CD4-positive, alpha-beta T cell treated with Interferon alpha-2 for 1 hour (primary cell): ENCODE measurements at regions not wholly inside any gene's neighbourhood (a gene's known extent, or its start where the extent isn't known, plus 50 kb on each side); places are given as distances from the start of the nearest gene placed in this dataset.

Experiments
- DNase-seq, 2 donors: peaks; one replicate each; pipeline ENCODE4 v3.0.0-alpha.2; 2020 to 2022

DNA sequence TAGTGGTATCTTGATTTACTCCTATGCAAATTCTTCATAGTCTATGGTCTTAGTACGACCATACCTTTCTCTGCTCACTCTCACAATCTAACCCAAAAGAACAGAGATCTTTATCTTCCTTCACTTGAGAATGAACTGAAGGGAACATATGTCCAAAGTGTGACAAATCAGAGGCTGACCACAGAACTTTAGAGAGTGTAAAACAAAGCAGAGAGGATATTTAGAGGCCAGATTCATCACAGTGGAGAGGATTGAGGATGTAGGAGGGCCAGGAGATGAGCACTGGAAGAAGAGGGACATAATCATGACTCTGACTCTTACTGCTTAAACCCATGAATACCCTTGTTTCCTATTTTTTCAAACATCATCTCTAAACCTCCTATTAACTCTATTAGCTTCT is 935.3 kb upstream of the PHF14 start:
- DNase-seq: no peak

DNA sequence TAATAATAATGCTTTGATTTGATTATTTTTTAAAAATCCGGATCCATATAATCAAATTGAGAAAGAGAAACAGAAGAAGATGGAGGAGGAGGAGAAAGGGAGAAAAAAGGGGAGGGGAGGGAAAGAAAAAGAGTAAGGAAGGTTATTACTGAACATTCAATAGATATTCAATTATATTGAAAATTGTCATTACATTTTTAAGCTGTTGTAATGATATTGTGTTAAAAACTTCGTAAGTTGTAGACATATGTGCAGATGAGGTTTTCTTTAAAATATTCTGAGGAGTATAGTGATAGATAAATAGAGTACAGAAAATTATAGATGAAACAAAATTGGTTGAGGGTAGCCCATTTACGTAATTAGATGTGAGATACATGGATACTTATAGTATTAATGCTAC is 933.0 kb upstream of the PHF14 start:
- no peak for DNase-seq

DNA sequence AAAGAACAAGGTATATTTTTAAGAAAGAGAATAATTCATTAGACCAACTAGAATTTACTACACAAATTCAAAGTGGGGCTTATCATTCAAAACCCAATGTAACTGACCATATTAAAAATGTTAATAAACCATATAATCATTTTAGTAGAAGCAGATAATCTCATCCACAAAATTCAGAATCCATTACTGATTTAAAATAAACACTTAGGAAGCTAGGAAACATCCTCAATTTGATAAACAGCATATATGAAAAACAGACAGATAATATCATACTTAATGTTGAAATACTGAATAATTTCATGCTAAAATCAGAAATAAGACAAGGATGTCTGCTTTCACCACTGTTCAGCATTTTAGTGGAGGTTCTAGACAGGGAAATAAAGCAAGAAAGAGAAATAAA is 902.8 kb upstream of the PHF14 start:
- DNase-seq: no peak

DNA sequence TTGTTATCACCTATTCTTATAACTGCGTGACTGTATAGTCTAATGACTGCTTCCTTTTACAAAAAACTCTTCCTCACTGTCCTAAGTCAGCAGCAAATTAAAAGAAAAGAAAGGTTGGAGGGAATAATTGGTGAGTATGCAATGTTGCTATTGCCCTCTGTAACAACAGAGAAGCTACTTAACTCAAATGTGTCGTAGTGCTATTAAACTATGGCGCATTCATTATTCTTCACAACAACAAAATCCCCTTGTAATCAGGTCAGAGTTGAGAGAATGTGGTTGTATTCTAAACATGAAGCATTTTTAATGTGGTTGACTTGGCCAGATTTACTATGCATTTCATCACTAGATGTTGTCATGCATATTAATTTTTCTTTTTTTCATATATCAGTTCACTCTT is 897.8 kb upstream of the PHF14 start:
- DNase-seq: no peak

DNA sequence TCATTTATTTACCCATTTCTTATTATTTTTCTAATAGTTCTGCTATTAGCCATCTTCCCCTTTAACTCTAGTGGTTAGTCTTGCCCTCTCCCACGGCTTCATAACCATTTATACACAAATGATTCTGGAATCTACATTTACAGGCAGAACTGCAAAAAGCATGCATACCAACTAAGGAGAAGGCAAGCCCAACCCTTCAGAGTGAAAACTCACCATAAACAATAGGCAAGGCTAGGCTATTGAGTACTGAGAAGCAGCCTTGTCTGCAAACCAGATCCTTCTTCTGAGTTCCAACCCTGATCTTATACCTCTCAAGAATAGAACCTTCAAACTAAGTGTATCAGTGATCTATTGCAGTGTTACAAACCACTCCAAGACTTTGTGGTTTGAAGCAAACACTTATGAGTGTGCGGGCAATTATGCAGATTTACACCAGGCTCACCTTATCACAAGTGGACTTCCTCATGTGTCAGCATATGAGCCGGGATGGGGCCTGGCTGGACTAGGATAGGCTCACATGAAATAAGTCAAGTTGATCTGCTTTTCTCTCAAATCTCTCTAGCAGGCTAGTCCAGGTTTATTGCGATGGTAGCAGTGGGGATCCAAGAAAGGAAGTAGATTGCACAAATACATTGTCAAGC is 896.9 kb upstream of the PHF14 start:
- DNase-seq: no peak

DNA sequence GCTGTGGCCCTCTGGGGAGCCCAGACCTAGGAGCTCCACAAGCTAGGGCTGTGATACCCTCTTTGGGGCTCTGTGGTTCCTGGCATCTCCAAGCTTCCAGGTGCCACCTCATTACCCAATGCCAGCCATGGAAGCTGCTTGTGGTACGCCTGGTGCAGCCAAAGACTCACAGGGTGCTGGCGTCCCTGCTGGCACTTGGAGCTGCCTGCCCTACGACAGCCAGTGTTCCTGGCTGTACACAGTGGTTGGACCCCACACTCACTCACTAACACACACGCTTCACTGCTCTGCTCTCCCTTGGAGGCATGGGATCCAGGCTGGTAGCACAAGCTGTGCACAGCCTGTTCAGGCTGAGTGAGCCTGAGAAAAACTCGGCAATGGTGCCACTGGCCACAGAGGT is 894.1 kb upstream of the PHF14 start:
- no peak for DNase-seq

DNA sequence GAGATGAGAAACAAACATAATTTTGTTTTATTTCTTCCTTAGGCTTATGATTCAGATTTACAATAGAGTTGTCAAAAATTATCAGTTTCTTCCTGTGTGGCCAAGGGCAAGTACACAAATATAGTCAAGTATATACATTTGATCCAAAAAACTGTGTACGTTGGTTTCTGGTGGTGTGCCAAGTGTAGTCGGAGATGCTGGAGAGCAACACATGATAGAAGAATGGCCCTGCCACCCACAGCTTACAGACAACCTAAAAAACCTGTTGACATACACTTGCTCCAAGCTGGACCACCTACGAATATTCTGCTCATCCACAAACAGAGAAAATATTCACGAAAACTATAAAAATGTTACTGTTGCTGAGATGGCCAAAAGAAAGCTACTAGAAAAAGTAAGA is 890.8 kb upstream of the PHF14 start:
- no peak for DNase-seq

DNA sequence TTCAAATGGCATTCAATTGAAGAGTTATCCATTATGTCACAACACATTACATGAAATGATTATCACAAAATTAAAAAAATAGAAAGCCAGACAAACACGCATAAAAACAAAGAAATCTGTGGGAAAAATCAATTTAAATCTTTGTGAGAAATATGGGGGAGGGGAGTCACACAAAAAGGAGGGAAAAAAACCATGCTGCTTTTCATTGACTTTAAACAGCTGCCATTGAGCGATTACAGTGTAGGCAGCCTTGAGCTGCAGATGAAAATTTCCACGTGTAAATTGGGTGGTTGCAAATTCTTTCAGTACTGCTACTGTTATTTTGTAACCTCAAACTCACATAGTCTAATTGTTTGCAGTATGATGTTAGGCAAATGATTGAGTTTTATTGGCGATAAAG is 889.9 kb upstream of the PHF14 start:
- no peak for DNase-seq

DNA sequence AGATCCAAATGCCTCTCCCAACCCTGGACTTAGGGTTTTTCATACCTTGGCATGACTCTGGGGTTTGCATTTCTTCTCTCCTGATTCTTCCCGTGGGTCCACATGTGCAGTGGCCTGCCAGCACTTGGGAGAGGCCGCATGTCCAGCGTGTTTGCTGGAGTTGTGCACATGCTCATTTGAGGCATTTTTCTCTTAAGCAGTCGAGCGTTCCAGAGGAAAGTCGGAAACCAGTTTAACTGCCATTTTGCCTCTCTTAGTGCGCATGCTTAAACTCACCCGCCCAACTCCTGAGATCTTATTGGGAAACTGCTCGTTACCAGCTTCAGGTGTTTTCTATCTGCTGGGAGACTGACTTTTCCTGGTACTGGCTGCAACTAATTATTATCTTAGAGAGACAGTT is 888.4 kb upstream of the PHF14 start:
- DNase-seq: no peak

DNA sequence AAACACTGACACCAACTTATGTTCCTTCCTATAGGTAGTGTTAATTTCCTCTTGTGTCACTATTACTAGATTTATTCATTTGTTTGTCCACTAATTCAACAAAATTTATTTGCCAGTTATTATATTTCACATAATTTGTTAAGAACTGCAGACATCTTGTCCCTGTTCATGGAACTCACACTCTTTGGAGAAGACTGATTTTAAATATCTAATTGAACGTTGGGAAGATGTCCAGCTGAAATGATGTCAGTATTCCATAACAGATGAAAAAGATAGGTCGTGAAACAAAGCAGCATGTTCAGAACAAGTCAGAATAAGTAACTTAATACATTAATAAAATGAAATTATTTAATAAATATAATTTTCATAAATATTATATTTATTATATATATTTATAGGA is 873.1 kb upstream of the PHF14 start:
- no peak for DNase-seq

DNA sequence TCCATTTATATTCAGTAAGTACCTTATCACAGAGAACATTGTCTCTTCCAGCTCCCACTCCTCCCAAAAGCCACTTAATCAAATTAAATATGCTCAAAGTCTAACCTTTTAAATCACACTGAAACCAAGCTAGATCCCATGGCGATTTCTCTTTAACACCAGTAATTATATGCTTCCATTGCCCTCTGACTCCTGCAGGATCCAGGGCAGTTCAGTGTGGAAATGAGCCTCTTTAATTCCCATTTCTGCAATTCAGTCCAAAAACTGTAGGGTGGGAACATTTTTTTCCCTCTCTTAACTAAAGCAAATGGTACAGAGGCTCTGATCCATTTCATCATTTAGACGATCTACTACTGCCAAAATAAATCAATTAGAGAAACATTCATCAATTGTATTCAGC is 872.3 kb upstream of the PHF14 start:
- no peak for DNase-seq

DNA sequence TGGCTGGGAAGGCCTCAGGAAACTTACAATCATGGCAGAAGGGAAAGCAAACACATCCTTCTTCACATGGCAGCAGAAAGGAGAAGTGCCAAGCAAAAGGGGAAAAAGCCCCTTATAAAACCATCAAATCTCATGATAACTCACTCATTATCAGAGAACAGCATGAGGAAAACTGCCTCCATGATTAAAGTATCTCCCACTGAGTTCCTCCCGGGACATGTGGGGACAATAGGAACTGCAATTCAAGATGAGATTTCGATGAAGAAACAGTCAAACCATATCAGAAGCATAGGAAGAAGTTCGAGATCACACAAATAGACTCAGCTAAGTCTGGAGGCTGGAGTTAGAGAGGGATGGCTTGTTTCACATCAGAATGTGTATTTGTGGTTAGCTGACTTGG is 869.4 kb upstream of the PHF14 start:
- no peak for DNase-seq

DNA sequence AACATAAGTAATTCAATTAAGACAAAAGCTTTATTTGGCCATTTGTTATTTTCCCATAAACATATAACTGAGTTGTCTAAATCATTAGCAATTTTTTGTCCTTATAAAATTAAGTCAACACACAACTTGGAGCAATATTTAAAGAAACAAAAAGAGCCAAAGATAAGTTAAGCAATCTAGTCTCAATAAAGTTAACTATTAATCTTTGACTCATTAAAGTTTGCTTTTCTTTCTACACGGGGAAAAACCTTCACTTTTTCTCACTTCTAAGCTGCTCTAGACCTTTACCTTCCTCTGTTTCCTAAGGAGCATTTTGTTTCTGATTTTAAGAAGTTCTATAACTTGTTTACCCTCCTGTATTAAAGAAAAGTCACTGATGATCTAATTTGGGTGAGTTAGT is 867.1 kb upstream of the PHF14 start:
- no peak for DNase-seq

DNA sequence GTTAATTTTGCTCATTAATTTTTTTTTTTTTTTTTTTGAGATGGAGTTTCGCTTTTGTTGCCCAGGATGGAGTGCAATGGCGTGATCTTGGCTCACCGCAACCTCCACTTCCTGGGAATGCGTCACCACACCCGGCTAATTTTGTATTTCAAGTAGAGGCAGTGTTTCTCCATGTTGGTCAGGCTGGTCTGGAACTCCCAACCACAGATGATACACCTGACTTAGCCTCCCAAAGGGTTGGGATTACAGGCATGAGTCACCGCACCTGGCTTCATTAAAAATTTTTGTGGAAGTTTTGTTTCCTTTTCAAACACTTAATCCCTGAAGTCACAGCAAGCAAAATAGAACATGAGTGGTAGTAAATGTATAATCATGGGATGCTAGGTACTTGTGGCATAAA is 857.2 kb upstream of the PHF14 start:
- no peak for DNase-seq

DNA sequence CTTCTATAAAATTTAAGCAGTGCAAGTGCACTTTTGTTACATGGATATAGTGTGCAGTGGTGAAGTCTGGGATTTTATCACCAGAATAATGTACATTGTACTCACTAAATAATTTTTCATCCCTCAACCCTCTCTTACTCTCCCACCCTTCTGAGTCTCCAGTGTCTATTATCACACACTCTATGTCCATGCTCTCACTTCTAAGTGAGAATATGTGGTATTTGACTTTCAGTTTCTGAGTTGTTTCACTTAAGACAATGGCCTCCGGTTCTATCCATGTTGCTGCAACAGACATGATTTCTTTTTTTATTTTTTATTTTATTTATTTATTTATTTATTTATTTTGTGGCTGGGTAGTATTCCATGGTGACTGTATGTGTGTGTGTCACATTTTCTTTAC is 855.9 kb upstream of the PHF14 start:
- DNase-seq: no peak

DNA sequence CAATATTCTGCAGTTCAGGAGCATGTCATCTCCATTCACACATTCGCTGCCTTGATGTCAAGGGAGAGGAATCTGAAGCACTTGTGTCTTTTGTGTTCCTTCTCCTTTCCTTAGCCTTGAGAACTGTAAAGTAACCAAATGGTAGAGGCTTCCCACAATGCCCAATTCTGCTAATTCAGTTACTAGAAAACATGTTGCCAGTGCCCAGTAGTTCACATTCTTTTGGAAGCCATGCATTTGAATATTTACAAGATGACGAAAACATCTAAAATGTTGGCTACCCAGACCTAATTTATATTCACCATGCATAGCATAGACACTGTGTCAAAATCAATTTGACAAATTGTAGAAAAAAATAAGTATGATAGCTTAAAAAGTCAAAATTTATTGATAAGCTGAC is 852.7 kb upstream of the PHF14 start:
- DNase-seq: no peak

DNA sequence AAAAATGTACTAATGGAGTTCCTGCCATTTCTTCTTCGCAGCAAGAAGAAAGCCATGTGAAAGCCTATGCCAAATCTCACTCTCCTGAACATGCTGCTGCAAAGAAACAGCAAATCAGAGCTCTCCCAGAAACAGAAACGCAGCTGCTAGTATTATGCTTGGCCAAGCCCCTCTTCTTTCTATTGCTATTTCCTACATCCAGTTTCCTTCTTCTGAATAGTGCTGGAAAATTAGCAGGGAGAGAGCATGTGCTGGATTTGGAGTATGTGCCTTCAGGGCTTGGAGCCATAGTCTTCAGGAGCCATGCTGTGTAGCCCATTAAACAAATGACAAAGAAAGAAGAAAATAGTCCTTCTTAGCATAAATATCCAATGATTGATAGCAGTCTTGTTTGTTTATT is 852.0 kb upstream of the PHF14 start:
- no peak for DNase-seq

DNA sequence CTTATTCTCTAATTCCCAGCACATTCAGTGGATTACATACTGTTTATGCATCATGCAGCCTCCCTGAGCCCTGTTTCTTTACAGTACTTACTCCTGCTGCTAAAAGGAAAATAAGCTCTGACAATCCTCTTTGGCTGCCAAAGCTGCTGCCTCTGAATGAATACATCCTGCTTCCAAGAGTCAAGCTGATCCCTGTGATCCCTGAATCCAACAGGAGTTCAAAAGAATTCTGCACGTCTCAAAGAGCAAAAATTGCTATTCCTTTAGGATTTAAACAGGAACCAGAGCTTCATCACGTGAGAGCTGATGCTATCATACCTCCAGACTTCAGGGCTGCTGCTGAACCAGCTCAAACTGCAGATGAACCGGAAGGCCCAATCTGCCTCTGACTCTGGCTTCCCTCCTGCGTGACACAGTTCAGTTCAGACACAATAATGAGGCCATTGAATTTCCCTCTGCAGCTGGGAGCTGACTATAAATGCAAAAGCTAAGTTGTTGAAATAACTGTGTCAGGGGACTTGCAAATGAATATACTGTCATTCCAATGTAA is 851.0 kb upstream of the PHF14 start:
- DNase-seq: no peak

DNA sequence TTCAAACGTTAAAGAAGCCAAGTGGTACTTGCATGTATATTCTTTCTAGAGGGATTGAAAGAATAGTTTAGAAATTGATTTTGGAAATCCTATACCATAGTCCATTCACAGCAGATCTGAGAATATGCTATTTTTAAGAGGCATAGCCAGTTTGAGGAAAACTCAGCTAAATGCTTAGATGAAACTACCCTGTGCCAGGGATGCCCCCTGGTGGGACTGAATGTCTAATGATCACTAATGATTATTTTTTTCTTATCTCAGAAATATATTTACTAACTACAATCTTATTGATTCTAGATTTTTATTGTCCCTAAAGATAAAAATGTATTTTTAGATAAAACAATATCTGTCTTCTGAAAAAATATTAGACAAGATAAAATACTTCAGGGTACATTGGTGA is 844.9 kb upstream of the PHF14 start:
- no peak for DNase-seq

DNA sequence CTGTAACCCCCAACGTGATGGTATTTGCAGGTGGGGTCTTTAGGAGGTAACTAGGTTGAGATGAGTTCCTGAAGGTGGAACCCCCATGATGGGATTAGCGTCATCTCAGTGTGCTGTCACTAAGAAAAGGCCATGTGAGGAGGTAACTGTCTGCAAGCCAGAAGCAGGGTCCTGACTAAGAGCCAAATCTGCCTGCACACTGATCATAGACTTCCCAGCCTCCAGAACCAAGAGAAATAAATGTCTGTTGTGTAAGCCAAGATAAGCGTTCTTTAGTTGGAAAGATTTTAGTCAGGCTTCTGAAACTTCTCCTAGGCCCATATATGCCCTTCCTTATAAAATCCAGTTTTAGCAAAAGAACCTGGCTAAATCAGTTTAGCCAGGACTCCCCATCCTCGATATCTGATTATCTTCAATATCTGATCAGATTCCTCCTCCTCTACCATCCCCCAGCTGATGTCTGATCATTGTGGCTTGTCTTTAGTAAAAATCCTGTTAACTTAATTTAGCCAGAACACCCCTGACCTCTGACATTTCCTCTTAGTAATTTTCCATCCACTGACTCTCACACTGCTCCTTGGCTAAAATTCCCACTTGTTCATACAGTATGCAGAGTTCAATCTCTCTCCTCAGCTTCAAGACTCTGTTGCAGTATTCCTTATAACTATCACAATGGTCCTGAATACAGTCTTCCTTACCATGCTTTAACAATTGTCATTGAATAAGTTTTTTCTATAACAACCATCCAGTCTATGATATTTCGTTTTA is 835.4 kb upstream of the PHF14 start:
- no peak for DNase-seq

DNA sequence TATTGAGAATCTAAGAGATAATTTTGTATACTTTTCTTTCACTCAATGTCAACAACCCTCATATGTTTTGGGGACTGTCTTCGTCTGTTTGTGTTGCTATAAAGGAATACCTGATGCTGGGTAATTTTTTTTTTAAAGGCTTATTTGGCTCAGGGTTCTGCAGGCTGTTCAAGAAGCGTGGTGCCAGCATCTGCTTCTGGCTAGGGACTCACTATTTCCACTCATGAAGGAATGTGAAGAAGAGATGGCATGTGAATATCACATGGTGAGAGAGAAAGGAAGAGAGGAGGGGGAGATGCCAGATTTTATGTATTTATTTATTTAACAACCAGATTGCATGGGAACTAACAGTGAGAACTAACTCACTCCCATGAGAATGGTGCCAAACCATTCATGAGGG is 827.4 kb upstream of the PHF14 start:
- no peak for DNase-seq

DNA sequence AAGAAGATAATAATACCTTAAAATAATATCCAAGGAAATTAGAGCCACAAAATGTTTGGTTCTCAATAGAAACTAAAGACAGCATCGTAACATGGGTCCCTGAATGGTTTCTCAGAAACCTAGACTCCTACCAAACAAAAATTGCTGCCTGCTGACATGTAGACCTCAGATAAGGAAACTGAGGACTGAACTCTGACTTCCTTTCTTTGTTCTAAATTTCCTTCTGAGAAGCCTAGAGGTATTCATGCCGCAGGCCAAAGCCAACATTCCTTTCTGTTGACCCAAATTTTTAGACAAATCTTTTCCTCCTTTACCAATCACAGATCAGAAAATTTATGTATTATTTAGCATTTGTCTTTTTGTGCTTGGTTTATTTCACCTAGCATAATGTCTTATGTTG is 816.7 kb upstream of the PHF14 start:
- no peak for DNase-seq

DNA sequence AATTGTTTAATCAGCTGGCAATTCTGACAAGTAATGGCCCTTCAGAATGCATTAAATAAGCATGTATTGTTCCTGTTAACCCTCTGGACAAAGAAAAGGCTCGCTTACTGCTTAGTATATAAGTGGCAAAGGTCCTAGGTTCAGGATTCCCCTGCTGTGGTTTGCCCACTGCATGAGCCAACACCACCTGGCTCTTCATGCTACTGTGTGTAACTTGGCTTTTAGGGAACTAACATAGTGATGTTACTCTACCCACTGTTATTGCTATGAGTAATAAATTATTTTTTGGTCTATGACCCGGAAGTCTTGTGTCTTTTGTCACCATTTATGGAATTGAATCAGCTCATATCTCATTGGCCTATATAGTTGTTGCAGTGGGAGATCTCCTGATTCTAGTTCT is 791.7 kb upstream of the PHF14 start:
- DNase-seq: no peak

DNA sequence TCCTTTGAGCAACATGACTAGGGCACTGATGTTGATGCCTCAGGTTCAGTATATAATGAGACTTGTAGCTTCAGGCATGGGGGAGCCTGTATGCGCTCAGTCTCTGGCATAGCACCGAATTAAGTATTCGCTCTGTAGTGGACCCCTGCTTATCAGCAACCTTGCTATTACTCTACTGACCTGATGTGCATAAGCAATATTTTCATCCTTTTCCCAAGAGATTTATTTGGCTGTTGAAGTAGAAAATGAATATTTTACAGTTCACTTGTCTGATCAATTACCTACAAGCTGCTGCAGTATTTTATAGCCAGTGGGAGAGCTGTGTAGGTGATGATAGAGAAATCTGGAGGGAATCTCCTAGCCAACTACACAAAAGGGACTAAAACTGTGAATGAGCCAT is 781.6 kb upstream of the PHF14 start:
- DNase-seq: no peak

DNA sequence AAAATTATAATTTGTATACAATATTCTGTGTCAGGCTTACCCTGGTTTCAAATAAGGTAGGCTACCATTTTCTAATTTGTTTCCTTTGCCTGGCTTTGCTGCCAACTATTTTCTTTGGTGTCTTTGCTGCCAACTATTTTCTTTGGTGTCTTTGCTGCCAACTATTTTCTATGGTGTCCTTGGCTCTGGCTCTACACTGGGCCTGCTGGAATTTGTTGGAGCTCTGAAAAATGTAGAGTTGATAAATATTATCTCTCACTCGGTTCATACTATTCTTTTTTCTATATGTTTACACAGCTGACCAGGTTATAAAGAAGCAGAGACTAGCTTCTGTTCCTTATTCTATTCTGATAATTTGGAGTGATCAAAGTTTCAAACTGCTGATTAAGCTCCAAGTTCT is 768.0 kb upstream of the PHF14 start:
- no peak for DNase-seq
